Adrenal gland (tissue), 9 donors: ENCODE measurements at regions not wholly inside any gene's neighbourhood (a gene's known extent, or its start where the extent isn't known, plus 50 kb on each side); places are given as distances from the start of the nearest gene placed in this dataset.

Source experiments
- DNase-seq, 7 donors: peaks; one replicate each; pipeline ENCODE4 v3.0.0-alpha.2; 2019 to 2020
- H3K27ac ChIP-seq, 5 donors: fragments of 200-600 bp; sonication (generic) in 4 of 5; 1 replicate in 3 of 5; 2 replicates in 2 of 5; pipeline versions ENCODE4 v1.5.1 to v1.8.0; 2016 to 2020; ENCODE audit warnings: mild to moderate bottlenecking in 1 of 5
- H3K27me3 ChIP-seq: fragments of 200-600 bp; 2 replicates; pipeline ENCODE4 v1.8.0; 2021
- H3K36me3 ChIP-seq, 2 donors: fragments of 200-600 bp; replicated peaks in 1 of 2; 1 replicate in 1 of 2; 2 replicates in 1 of 2; pipeline versions ENCODE4 v1.5.1 to v1.8.0; 2018 to 2022
- H3K4me1 ChIP-seq, 2 donors: fragments of 200-600 bp; replicated peaks in 1 of 2; 1 replicate in 1 of 2; 2 replicates in 1 of 2; pipeline versions ENCODE4 v1.5.1 to v1.8.0; 2018 to 2021
- H3K4me3 ChIP-seq, 4 donors: fragments of 200-600 bp; sonication (generic) in 3 of 4; one replicate each; pipeline ENCODE4 v1.5.1; 2016 to 2018
- H3K9me3 ChIP-seq, 3 donors: fragments of 200-600 bp; sonication (generic) in 1 of 3; replicated peaks in 1 of 3; 1 replicate in 2 of 3; 2 replicates in 1 of 3; pipeline versions ENCODE4 v1.5.1 to v1.8.0; 2016 to 2021
- POLR2A ChIP-seq, 2 donors: fragments of 450-650 bp; IDR thresholded peaks; one replicate each; pipeline ENCODE4 v1.6.1; 2017; ENCODE audit warnings: antibody characterized with exemption in 2 of 2, mild to moderate bottlenecking in 2 of 2, moderate library complexity in 1 of 2
- WGBS, 4 donors: extraction: QIAGEN DNeasy Blood & Tissue Kit in 2 of 4; methylation state at CpG; one replicate each; pipeline versions ENCODE4 v1.1.5 to v1.1.7; 2013 to 2017; 5-methylcytosine and 5-hydroxymethylcytosine counted together
- intact Hi-C, 2 donors: fragments of 100-400 bp; cut with DNase I; formaldehyde crosslinking; loops; one replicate each; pipeline versions ENCODE4 v1.14.1 to v1.15.0; 2022 to 2023
- TF ChIP-seq, protein P1 (sequence below), 6 experiments: fragments of 450-650 bp in 4 of 6; fragments of 200-600 bp in 2 of 6; sonication (generic) in 1 of 6; IDR thresholded peaks; 1 replicate in 5 of 6; 2 replicates in 1 of 6; pipeline versions ENCODE4 v1.5.1 to v1.8.0; 2016 to 2021; ENCODE audit warnings: antibody characterized with exemption in 6 of 6, mild to moderate bottlenecking in 2 of 6, moderate library complexity in 1 of 6
- donor health status: healthy with polysubstance abuse.
- donor health status: Bipolar disorder and iron deficiency.
- donor health status: DM: yes; HTN: yes; CAD: no.
- donor health status: DM: no; HTN: no; CAD: no.
- donor health status: DM: no; HTN: no; CAD: no.

DNA sequence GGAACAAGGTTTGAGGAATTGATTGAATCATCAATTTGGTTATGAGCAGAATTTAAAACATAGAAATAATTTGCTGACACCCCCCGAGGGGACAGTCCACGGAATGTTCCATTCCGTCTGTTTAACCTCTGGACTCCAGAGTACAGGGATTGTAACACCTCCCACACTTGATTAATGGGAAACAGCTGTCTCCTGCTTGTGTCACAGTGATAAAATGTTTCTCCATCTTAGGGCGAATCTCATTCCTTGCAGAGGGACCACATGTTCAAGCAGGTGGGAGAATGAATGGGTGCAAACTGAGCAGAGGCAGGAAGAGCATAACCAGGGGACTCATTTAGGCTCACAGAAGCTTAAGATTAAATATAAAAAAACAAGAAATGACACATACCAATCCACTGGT lies 249.5 kb upstream of the RBFOX1 start:
- no peak overlapping the region for H3K27ac ChIP-seq
- no peak for DNase-seq
- WGBS, 4 donors, result 23 to 41% (median 32%) methylated on average over 4 of the region's 4 CpGs
- TF ChIP-seq POLR2A (IDR thresholded peaks at IDR 0.05), result no peak
- TF ChIP-seq, protein P1, sequence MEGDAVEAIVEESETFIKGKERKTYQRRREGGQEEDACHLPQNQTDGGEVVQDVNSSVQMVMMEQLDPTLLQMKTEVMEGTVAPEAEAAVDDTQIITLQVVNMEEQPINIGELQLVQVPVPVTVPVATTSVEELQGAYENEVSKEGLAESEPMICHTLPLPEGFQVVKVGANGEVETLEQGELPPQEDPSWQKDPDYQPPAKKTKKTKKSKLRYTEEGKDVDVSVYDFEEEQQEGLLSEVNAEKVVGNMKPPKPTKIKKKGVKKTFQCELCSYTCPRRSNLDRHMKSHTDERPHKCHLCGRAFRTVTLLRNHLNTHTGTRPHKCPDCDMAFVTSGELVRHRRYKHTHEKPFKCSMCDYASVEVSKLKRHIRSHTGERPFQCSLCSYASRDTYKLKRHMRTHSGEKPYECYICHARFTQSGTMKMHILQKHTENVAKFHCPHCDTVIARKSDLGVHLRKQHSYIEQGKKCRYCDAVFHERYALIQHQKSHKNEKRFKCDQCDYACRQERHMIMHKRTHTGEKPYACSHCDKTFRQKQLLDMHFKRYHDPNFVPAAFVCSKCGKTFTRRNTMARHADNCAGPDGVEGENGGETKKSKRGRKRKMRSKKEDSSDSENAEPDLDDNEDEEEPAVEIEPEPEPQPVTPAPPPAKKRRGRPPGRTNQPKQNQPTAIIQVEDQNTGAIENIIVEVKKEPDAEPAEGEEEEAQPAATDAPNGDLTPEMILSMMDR (IDR thresholded peaks at IDR 0.05), result no peak
- no peak overlapping the region for H3K4me3 ChIP-seq
- no peaks in the 10 kb centered on the region for H3K4me1 ChIP-seq
- intact Hi-C loops, result no loop called here
- H3K27me3 ChIP-seq, result no peaks in the 10 kb centered on the region
- no peaks in the 10 kb centered on the region for H3K36me3 ChIP-seq
- no peaks in the 10 kb centered on the region for H3K9me3 ChIP-seq

GRCh38 chr16:7077636-7078035 lies 255.0 kb upstream of the RBFOX1 start:
- 69 to 79% (median 78%) methylated on average over 4 of the region's 4 CpGs for WGBS, 4 donors
- DNase-seq, result no peak
- Histone ChIP-seq H3K9me3 (no peaks in the 10 kb centered on the region), H3K36me3 (no peaks in the 10 kb centered on the region), H3K27ac (no peak overlapping the region), H3K27me3 (no peaks in the 10 kb centered on the region), H3K4me1 (no peaks in the 10 kb centered on the region), H3K4me3 (no peak overlapping the region)
- intact Hi-C loops, result no loop called here
- TF ChIP-seq POLR2A (IDR thresholded peaks at IDR 0.05), result no peak
- TF ChIP-seq, protein P1 (IDR thresholded peaks at IDR 0.05), result no peak

DNA sequence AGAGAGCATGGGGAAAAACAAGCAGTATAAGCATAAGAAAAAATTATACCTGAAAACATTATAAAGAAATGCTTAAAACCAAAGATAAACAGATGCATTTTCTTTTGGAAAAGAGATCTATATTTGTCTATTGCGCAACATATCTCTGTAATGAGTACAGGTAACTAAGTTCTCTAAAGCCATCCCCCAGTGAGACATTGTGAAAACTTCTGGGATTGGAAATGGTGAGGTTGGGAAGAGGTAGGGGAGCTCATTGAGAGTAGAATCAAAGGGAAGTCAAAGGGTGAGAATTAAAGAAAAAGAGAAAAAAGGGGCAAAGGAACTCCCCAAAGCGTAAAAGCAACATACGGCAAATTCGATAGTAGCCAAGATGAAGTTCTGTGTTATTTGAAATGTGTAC lies 257.9 kb upstream of the RBFOX1 start:
- WGBS, 4 donors, result 91 to 93% (median 92%) methylated on average over 4 of the region's 4 CpGs

GRCh38 chr16:7057458-7057857 lies 275.2 kb upstream of the RBFOX1 start:
- H3K27me3 ChIP-seq, result no peaks in the 10 kb centered on the region
- 76 to 80% (median 79%) methylated on average over 5 of the region's 5 CpGs for WGBS, 4 donors
- TF ChIP-seq, protein P1 (IDR thresholded peaks at IDR 0.05), result no peak
- no peak for TF ChIP-seq POLR2A (IDR thresholded peaks at IDR 0.05)
- no peaks in the 10 kb centered on the region for H3K9me3 ChIP-seq
- H3K4me3 ChIP-seq, result no peak overlapping the region
- H3K27ac ChIP-seq, result no peak overlapping the region
- no peaks in the 10 kb centered on the region for H3K4me1 ChIP-seq
- intact Hi-C loops, result no loop called here
- H3K36me3 ChIP-seq, result no peaks in the 10 kb centered on the region
- no peak for DNase-seq

More for the DNA sequence above, 257.9 kb upstream of the RBFOX1 start:
- TF ChIP-seq, protein P1 (IDR thresholded peaks at IDR 0.05), result no peak
- no peak for TF ChIP-seq POLR2A (IDR thresholded peaks at IDR 0.05)
- Histone ChIP-seq H3K27ac (no peak overlapping the region), H3K9me3 (no peaks in the 10 kb centered on the region), H3K4me3 (no peak overlapping the region), H3K27me3 (no peaks in the 10 kb centered on the region), H3K4me1 (no peaks in the 10 kb centered on the region), H3K36me3 (no peaks in the 10 kb centered on the region)
- DNase-seq, result no peak
- intact Hi-C loops, result no loop called here
